K562 (cell line): ENCODE measurements at regions not wholly inside any gene's neighbourhood (a gene's known extent, or its start where the extent isn't known, plus 50 kb on each side); places are given as distances from the start of the nearest gene placed in this dataset.

Experiments used
- ATAC-seq: fragments of 200-7000 bp; cut with Tn5 transposase; 3 replicates; pipeline ENCODE4 v1.9.1; 2020; ENCODE audit warnings: moderate library complexity
- BruUV-seq: library from RNA; stranded (reverse); fragments of 400-500 nt; replicated peaks from 2 replicates; lab custom pipeline; 2021; lab: Mats Ljungman, UMichigan
- CTCF ChIA-PET: fragments of 300-600 bp; formaldehyde crosslinking; extraction: SDS; loops from one replicate; lab custom pipeline; 2021; ENCODE audit warnings: low intra/inter-chr PET ratio; lab: Yijun Ruan, JAX
- POLR2A ChIA-PET: fragments of 300-600, 350-650 bp; sonication (Branson Sonifier 250); formaldehyde crosslinking; extraction: SDS; loops from one replicate; lab custom pipeline; 2021; ENCODE audit warnings: antibody characterized with exemption, inconsistent platforms; lab: Yijun Ruan, JAX
- DNase-seq, 4 experiments: peaks; one replicate each; pipeline versions ENCODE4 v3.0.0 to v3.0.0-alpha.2; 2011 to 2018; ENCODE audit warnings: low spot score in 3 of 4, mixed read lengths in 3 of 4; ENCODE audit errors: extremely low read depth in 1 of 4
- FAIRE-seq: peaks from 2 replicates; lab custom pipeline; 2011; peaks lifted over from hg19 to GRCh38; lab: Jason Lieb, UNC
- H2AFZ ChIP-seq: 2 replicates; pipeline ENCODE4 v1.6.0; 2011; ENCODE audit warnings: low read depth, low read length, control low read depth, inconsistent platforms
- H3K27ac ChIP-seq: fragments of 200-600 bp; 3 replicates; pipeline ENCODE4 v1.8.0; 2011; ENCODE audit warnings: low read depth, mild to moderate bottlenecking, control low read depth, inconsistent platforms, low read length, moderate library complexity, mixed read lengths; ENCODE audit errors: extremely low read depth
- H3K27me3 ChIP-seq, 2 experiments: fragments of 300-600 bp in 1 of 2; 2 replicates in 1 of 2; 3 replicates in 1 of 2; pipeline versions ENCODE4 v1.6.0 to v1.8.0; 2011; ENCODE audit warnings: inconsistent platforms in 2 of 2, low read length in 2 of 2, mild to moderate bottlenecking in 1 of 2, mixed read lengths in 1 of 2, moderate library complexity in 1 of 2; ENCODE audit not compliant: control insufficient read depth in 2 of 2, insufficient read depth in 2 of 2
- H3K36me3 ChIP-seq: fragments of 300-600 bp; 3 replicates; pipeline ENCODE4 v1.8.0; 2011; ENCODE audit warnings: mild to moderate bottlenecking, low read length, inconsistent platforms; ENCODE audit not compliant: control insufficient read depth, insufficient read depth
- H3K4me1 ChIP-seq, 2 experiments: fragments of 200-600 bp in 1 of 2; replicated peaks in 1 of 2; 2 replicates in 1 of 2; 3 replicates in 1 of 2; pipeline versions ENCODE4 v1.5.1 to v1.8.0; 2011; ENCODE audit warnings: inconsistent platforms in 2 of 2, low read length in 2 of 2, mild to moderate bottlenecking in 1 of 2, mixed read lengths in 1 of 2, moderate library complexity in 1 of 2; ENCODE audit not compliant: control insufficient read depth in 2 of 2, insufficient read depth in 2 of 2
- H3K4me2 ChIP-seq: 2 replicates; pipeline ENCODE4 v1.6.1; 2011; ENCODE audit warnings: low read length, control low read depth, inconsistent platforms, mixed read lengths; ENCODE audit not compliant: insufficient read depth
- H3K4me3 ChIP-seq: fragments of 200-600 bp; sonication (generic), shearing (Covaris generic); 2 replicates; pipeline ENCODE4 v1.5.1; 2016; ENCODE audit warnings: control low read depth, inconsistent platforms
- H3K79me2 ChIP-seq: fragments of 200-600 bp; 3 replicates; pipeline ENCODE4 v1.8.0; 2011; ENCODE audit warnings: low read length, inconsistent platforms; ENCODE audit not compliant: control insufficient read depth, insufficient read depth
- H3K9ac ChIP-seq, 2 experiments: 2 replicates each; pipeline versions ENCODE4 v1.6.0 to v1.6.1; 2011; ENCODE audit warnings: low read depth in 2 of 2, low read length in 2 of 2, control low read depth in 1 of 2, inconsistent platforms in 1 of 2, mild to moderate bottlenecking in 1 of 2, mixed read lengths in 1 of 2; ENCODE audit not compliant: insufficient read depth in 1 of 2
- H3K9me1 ChIP-seq: one replicate; pipeline ENCODE4 v1.6.0; 2011; ENCODE audit warnings: inconsistent platforms, mild to moderate bottlenecking, low read length, moderate library complexity; ENCODE audit not compliant: control insufficient read depth, insufficient read depth
- H3K9me3 ChIP-seq: replicated peaks from 2 replicates; pipeline ENCODE4 v1.5.1; 2011; ENCODE audit warnings: low read depth, low read length, inconsistent platforms; ENCODE audit not compliant: control insufficient read depth, insufficient read depth
- H4K20me1 ChIP-seq: replicated peaks from 2 replicates; pipeline ENCODE4 v1.6.1; 2011; ENCODE audit warnings: low read length, inconsistent platforms, mixed read lengths; ENCODE audit not compliant: control insufficient read depth, insufficient read depth
- CBFA2T3 ChIP-seq: fragments of 450-650 bp; IDR thresholded peaks from 2 replicates; pipeline ENCODE4 v1.6.1; 2017
- SMAD2 ChIP-seq: fragments of 150-350 bp; IDR thresholded peaks from 2 replicates; pipeline ENCODE4 v1.6.1; 2014; ENCODE audit warnings: low read depth, mild to moderate bottlenecking, low read length
- ZBTB17 ChIP-seq: fragments of 450-650 bp; formaldehyde crosslinking; IDR thresholded peaks from 2 replicates; pipeline ENCODE4 v1.4.0; 2020; ENCODE audit warnings: mild to moderate bottlenecking
- ZKSCAN1 ChIP-seq: fragments of 150-350 bp; IDR thresholded peaks from 2 replicates; pipeline ENCODE4 v1.6.1; 2016; ENCODE audit warnings: low read depth, low read length
- ZNF140 ChIP-seq: fragments of 250-450 bp; sonication (Bioruptor Pico); IDR thresholded peaks from 2 replicates; pipeline ENCODE4 v1.8.0; 2021; ENCODE audit warnings: moderate library complexity, mild to moderate bottlenecking, inconsistent platforms
- ZNF436 ChIP-seq: fragments of 250-450, 450-650 bp; sonication (Bioruptor Pico); formaldehyde crosslinking; IDR thresholded peaks from 2 replicates; pipeline ENCODE4 v1.7.0; 2020; ENCODE audit warnings: mild to moderate bottlenecking
- ZNF75A ChIP-seq: fragments of 450-650 bp; formaldehyde crosslinking; IDR thresholded peaks from 2 replicates; pipeline ENCODE4 v1.4.0; 2020; ENCODE audit warnings: mild to moderate bottlenecking
- WGBS: fragments of 100-300 bp; shearing (Covaris generic); methylation state at CpG from one replicate; pipeline ENCODE4 v1.1.6; 2016; ENCODE audit warnings: low coverage, mixed read lengths; ENCODE audit not compliant: insufficient coverage; ENCODE audit errors: missing lambda C conversion rate; 5-methylcytosine and 5-hydroxymethylcytosine counted together
- in situ Hi-C: fragments of 300-500 bp; cut with MboI; formaldehyde crosslinking; loops from 4 replicates; pipeline ENCODE4 v1.15.0; 2018; ENCODE audit warnings: inconsistent platforms, mixed read lengths
- intact Hi-C: fragments of 100-400 bp; cut with micrococcal nuclease; formaldehyde crosslinking; loops from 2 replicates; pipeline ENCODE4 v1.14.2; 2022
- TF ChIP-seq, protein P1 (sequence below): fragments of 250-450 bp; sonication (Bioruptor Pico); IDR thresholded peaks from 2 replicates; pipeline ENCODE4 v1.4.0; 2020
- TF ChIP-seq, protein P2 (sequence below): fragments of 450-650 bp; IDR thresholded peaks from 2 replicates; pipeline ENCODE4 v1.7.0; 2016; ENCODE audit warnings: borderline replicate concordance
- TF ChIP-seq, protein P3 (sequence below): sonication (generic); formaldehyde crosslinking; IDR thresholded peaks from 2 replicates; pipeline ENCODE4 v1.8.0; 2023; ENCODE audit warnings: mild to moderate bottlenecking, missing genetic modification reagents
- TF ChIP-seq, protein P4 (sequence below): fragments of 200-800 bp; sonication (Bioruptor generic); IDR thresholded peaks from 2 replicates; pipeline ENCODE4 v1.6.1; 2017; ENCODE audit warnings: missing genetic modification characterization, missing compliant biosample characterization

DNA sequence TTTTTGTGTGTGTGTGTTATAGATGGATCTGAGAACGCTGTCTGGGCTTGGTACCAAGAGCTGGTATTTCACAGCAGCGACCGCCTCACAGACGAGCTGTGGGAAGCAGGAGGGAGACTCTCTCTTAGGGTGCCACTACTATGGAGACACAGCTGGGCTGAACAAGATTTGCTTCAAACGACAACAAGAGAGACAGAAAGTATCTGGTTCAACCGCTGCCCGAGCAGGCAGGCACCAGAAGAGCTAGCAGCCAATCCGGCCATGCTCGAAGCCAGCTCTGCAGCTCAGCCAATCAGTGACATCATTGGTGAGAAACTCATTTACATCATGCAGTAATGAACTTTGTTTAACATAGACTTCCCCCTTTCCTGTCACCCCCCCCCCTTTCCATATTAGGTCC lies 341.3 kb downstream of the USP25 start (continued):
- TF ChIP-seq, protein P1, sequence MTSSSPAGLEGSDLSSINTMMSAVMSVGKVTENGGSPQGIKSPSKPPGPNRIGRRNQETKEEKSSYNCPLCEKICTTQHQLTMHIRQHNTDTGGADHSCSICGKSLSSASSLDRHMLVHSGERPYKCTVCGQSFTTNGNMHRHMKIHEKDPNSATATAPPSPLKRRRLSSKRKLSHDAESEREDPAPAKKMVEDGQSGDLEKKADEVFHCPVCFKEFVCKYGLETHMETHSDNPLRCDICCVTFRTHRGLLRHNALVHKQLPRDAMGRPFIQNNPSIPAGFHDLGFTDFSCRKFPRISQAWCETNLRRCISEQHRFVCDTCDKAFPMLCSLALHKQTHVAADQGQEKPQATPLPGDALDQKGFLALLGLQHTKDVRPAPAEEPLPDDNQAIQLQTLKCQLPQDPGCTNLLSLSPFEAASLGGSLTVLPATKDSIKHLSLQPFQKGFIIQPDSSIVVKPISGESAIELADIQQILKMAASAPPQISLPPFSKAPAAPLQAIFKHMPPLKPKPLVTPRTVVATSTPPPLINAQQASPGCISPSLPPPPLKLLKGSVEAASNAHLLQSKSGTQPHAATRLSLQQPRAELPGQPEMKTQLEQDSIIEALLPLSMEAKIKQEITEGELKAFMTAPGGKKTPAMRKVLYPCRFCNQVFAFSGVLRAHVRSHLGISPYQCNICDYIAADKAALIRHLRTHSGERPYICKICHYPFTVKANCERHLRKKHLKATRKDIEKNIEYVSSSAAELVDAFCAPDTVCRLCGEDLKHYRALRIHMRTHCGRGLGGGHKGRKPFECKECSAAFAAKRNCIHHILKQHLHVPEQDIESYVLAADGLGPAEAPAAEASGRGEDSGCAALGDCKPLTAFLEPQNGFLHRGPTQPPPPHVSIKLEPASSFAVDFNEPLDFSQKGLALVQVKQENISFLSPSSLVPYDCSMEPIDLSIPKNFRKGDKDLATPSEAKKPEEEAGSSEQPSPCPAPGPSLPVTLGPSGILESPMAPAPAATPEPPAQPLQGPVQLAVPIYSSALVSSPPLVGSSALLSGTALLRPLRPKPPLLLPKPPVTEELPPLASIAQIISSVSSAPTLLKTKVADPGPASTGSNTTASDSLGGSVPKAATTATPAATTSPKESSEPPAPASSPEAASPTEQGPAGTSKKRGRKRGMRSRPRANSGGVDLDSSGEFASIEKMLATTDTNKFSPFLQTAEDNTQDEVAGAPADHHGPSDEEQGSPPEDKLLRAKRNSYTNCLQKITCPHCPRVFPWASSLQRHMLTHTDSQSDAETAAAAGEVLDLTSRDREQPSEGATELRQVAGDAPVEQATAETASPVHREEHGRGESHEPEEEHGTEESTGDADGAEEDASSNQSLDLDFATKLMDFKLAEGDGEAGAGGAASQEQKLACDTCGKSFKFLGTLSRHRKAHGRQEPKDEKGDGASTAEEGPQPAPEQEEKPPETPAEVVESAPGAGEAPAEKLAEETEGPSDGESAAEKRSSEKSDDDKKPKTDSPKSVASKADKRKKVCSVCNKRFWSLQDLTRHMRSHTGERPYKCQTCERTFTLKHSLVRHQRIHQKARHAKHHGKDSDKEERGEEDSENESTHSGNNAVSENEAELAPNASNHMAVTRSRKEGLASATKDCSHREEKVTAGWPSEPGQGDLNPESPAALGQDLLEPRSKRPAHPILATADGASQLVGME, result no peak
- TF ChIP-seq ZNF436 (no peak), SMAD2 (no peak)

DNA sequence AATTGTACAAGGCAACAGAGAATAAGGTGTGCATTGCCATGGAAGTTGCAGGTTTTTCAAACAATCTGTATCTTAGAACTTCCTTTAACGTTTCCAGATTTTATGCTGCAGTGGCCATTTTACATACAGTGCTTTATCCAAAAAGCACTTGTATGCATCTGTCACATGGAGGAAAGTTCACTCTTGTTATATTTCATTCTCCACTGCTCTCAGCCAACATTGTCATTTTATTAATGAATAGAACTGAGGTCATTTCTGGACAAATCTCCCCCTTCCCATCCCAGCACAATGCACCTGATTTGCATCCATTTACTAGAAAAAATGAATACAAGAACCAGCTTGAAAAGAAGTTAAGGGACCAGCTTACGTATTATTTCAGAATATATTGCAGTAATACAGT lies 342.0 kb downstream of the USP25 start:
- Histone ChIP-seq H3K36me3 (no peaks in the 10 kb centered on the region), H3K9me1 (no peaks in the 10 kb centered on the region), H3K4me2 (no peak overlapping the region), H3K4me3 (no peak overlapping the region), H3K9me3 (no peaks in the 10 kb centered on the region), H3K27me3 (no peaks in the 10 kb centered on the region), H3K9ac (no peak overlapping the region), H2AFZ (no peak overlapping the region), H3K79me2 (no peaks in the 10 kb centered on the region), H3K4me1 (no peaks in the 10 kb centered on the region), H4K20me1 (no peaks in the 10 kb centered on the region), H3K27ac (no peak overlapping the region)
- TF ChIP-seq, protein P2, sequence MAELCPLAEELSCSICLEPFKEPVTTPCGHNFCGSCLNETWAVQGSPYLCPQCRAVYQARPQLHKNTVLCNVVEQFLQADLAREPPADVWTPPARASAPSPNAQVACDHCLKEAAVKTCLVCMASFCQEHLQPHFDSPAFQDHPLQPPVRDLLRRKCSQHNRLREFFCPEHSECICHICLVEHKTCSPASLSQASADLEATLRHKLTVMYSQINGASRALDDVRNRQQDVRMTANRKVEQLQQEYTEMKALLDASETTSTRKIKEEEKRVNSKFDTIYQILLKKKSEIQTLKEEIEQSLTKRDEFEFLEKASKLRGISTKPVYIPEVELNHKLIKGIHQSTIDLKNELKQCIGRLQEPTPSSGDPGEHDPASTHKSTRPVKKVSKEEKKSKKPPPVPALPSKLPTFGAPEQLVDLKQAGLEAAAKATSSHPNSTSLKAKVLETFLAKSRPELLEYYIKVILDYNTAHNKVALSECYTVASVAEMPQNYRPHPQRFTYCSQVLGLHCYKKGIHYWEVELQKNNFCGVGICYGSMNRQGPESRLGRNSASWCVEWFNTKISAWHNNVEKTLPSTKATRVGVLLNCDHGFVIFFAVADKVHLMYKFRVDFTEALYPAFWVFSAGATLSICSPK, result no peak
- TF ChIP-seq ZNF140 (CRISPR knock-in tag) (no peak), ZBTB17 (CRISPR knock-in tag) (no peak), CBFA2T3 (no peak), ZKSCAN1 (no peak), ZNF75A (CRISPR knock-in tag) (no peak)
- TF ChIP-seq, protein P3, sequence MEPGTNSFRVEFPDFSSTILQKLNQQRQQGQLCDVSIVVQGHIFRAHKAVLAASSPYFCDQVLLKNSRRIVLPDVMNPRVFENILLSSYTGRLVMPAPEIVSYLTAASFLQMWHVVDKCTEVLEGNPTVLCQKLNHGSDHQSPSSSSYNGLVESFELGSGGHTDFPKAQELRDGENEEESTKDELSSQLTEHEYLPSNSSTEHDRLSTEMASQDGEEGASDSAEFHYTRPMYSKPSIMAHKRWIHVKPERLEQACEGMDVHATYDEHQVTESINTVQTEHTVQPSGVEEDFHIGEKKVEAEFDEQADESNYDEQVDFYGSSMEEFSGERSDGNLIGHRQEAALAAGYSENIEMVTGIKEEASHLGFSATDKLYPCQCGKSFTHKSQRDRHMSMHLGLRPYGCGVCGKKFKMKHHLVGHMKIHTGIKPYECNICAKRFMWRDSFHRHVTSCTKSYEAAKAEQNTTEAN (CRISPR knock-in tag), result no peak
- TF ChIP-seq, protein P4, sequence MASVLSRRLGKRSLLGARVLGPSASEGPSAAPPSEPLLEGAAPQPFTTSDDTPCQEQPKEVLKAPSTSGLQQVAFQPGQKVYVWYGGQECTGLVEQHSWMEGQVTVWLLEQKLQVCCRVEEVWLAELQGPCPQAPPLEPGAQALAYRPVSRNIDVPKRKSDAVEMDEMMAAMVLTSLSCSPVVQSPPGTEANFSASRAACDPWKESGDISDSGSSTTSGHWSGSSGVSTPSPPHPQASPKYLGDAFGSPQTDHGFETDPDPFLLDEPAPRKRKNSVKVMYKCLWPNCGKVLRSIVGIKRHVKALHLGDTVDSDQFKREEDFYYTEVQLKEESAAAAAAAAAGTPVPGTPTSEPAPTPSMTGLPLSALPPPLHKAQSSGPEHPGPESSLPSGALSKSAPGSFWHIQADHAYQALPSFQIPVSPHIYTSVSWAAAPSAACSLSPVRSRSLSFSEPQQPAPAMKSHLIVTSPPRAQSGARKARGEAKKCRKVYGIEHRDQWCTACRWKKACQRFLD (CRISPR knock-in tag), result no peak
- DNase-seq, result no peak
- ATAC-seq, result no peak
- WGBS, result 0% methylated on average over 2 of the region's 2 CpGs
- ChIA-PET POLR2A (no interaction called here), CTCF (no interaction called here)
- in situ Hi-C loops (no loop called here), intact Hi-C loops (no loop called here)
- no peak for FAIRE-seq
- BruUV-seq, result no TSS peak
